Activated naive CD4-positive, alpha-beta T cell treated with anti-CD3 and anti-CD28 coated beads, Interleukin-2, amount 50 U/mL, for 24 hours (primary cell): ENCODE measurements at regions not wholly inside any gene's neighbourhood (a gene's known extent, or its start where the extent isn't known, plus 50 kb on each side); places are given as distances from the start of the nearest gene placed in this dataset.
"Not testable (repeated sequence)": the region's sequence is repeated elsewhere in the genome, so short reads cannot be mapped to it uniquely, and the experiment has no call there.

ENCODE experiments used
- H3K27ac Mint-ChIP-seq: one replicate; pipeline ENCODE4 v1.8.0; 2021; ENCODE audit warnings: mild to moderate bottlenecking, mixed read lengths
- H3K27me3 Mint-ChIP-seq: one replicate; pipeline ENCODE4 v1.8.0; 2021; ENCODE audit warnings: mixed read lengths
- H3K36me3 Mint-ChIP-seq: one replicate; pipeline ENCODE4 v1.8.0; 2021; ENCODE audit warnings: mixed read lengths
- H3K4me1 Mint-ChIP-seq: one replicate; pipeline ENCODE4 v1.8.0; 2021; ENCODE audit warnings: mixed read lengths
- H3K4me3 Mint-ChIP-seq: one replicate; pipeline ENCODE4 v1.8.0; 2021; ENCODE audit warnings: mild to moderate bottlenecking, mixed read lengths
- H3K9me3 Mint-ChIP-seq: one replicate; pipeline ENCODE4 v1.8.0; 2021; ENCODE audit warnings: mixed read lengths

DNA sequence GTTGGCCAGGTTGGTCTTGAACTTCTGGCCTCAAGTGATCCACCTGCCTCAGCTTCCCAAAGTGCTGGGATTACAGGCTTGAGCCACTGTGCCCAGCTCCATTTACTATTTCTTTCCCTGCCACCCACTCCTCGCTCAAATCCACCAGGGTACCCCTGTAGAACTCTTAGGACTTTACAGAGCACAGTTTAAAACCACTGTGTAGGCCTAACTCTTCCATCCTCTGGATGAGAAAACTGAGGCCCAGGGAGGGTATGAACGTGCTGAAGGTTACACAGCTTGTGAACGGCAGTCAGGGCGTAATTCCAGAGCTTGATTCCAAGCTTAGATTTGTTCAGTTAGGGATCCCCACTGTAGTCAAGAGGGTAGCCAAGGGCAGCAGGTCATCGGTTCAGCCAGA is 309.1 kb downstream of the GOLGA6L6 start:
- not testable (repeated sequence) for H3K27me3 Mint-ChIP-seq, H3K36me3 Mint-ChIP-seq, H3K9me3 Mint-ChIP-seq, H3K4me3 Mint-ChIP-seq, H3K27ac Mint-ChIP-seq, H3K4me1 Mint-ChIP-seq

DNA sequence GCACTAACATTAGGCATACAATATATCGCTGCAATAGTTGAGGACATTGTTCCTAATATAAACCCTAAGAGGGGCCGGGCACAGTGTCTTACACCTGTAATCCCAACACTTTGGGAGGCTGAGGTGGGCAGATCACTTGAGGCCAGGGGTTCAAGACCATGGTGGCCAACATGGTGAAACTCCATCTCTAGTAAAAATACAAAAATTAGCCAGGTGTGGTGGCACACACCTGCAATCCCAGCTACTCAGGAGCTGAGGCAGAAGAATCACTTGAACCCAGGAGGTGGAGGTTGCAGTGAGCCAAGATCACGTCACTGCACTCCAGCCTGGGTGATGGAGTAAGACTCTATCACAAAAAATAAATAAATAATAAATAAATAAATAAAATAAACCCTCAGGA is 310.9 kb downstream of the GOLGA6L6 start:
- H3K27ac Mint-ChIP-seq, H3K4me3 Mint-ChIP-seq, H3K27me3 Mint-ChIP-seq: not testable (repeated sequence)

DNA sequence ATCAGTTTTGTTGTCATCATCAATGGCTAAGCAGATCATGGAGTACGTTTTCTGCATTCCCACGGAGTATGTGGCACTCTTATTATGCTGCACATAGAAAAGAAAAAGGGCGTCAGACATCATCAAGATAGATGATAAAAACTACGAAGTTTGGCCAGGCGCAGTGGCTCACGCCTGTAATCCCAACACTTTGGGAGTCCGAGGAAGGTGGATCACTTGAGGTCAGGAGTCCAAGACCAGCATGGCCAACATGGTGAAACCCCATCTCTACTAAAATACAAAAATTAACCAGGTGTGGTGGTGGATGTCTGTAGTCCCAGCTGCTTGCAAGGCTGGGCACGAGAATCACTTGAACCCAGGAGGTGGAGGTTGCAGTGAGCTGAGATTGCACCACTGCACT is 312.8 kb downstream of the GOLGA6L6 start:
- not testable (repeated sequence) for H3K4me3 Mint-ChIP-seq, H3K36me3 Mint-ChIP-seq, H3K27ac Mint-ChIP-seq, H3K9me3 Mint-ChIP-seq, H3K27me3 Mint-ChIP-seq, H3K4me1 Mint-ChIP-seq

More for the DNA sequence above, 310.9 kb downstream of the GOLGA6L6 start:
- not testable (repeated sequence) for H3K9me3 Mint-ChIP-seq, H3K4me1 Mint-ChIP-seq, H3K36me3 Mint-ChIP-seq

GRCh38 chr15:20227119-20227853 is 314.3 kb downstream of the GOLGA6L6 start:
- H3K27ac Mint-ChIP-seq, H3K4me1 Mint-ChIP-seq, H3K9me3 Mint-ChIP-seq, H3K27me3 Mint-ChIP-seq, H3K4me3 Mint-ChIP-seq, H3K36me3 Mint-ChIP-seq: not testable (repeated sequence)

GRCh38 chr15:20226531-20226930 is 315.1 kb downstream of the GOLGA6L6 start:
- not testable (repeated sequence) for H3K36me3 Mint-ChIP-seq, H3K9me3 Mint-ChIP-seq, H3K4me3 Mint-ChIP-seq, H3K27ac Mint-ChIP-seq, H3K4me1 Mint-ChIP-seq, H3K27me3 Mint-ChIP-seq

- not testable (repeated sequence) for H3K27ac Mint-ChIP-seq, H3K27me3 Mint-ChIP-seq, H3K4me1 Mint-ChIP-seq, H3K4me3 Mint-ChIP-seq, H3K9me3 Mint-ChIP-seq, H3K36me3 Mint-ChIP-seq
Observed at GRCh38 chr15:20221063-20221462, 320.5 kb downstream of the GOLGA6L6 start.

- not testable (repeated sequence) for H3K4me1 Mint-ChIP-seq, H3K27me3 Mint-ChIP-seq, H3K36me3 Mint-ChIP-seq, H3K9me3 Mint-ChIP-seq, H3K4me3 Mint-ChIP-seq, H3K27ac Mint-ChIP-seq
Observed at GRCh38 chr15:20219171-20219570, 322.4 kb downstream of the GOLGA6L6 start.

GRCh38 chr15:20215700-20216099 is 325.9 kb downstream of the GOLGA6L6 start:
- H3K36me3 Mint-ChIP-seq, H3K9me3 Mint-ChIP-seq, H3K27ac Mint-ChIP-seq, H3K4me3 Mint-ChIP-seq, H3K4me1 Mint-ChIP-seq, H3K27me3 Mint-ChIP-seq: not testable (repeated sequence)

DNA sequence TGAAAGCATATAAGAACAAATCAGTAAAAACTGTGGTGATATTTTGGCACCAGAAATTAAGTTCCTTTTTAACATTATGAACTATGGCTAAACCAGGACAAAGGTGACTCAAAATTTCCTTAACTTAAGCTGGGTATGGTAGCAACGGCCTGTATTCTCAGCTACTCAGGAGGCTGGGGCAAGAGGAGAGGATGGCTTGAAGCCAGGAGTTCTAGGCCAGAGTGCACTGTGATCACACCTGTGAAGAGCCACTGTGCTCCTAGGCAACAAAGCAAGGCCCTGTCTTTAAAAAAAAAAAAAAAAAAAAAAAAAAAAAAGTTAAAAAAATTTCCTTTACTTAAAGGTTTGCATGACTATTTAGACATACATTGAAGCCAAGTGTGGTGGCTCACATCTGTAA is 327.5 kb downstream of the GOLGA6L6 start:
- H3K4me3 Mint-ChIP-seq, H3K9me3 Mint-ChIP-seq, H3K27ac Mint-ChIP-seq, H3K36me3 Mint-ChIP-seq, H3K27me3 Mint-ChIP-seq, H3K4me1 Mint-ChIP-seq: not testable (repeated sequence)

DNA sequence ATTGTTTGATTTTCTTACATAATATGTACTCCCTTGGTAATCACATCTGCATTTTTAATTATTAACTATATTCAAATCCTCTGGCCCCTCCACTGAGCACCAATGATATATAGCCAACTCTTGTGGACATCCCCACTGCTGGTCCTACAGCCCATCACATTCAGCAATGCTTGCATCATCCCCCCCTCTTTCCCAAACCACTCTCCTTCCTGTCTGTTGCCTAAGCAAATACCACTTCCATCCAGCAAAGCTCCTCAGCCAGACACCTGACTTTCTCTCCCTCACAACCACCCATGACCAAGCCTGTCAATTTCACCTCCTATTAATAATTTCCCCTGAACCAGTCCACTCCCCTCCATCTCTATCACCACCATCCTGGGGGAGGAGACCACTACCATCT is 330.1 kb downstream of the GOLGA6L6 start:
- H3K27ac Mint-ChIP-seq, H3K4me1 Mint-ChIP-seq, H3K27me3 Mint-ChIP-seq, H3K36me3 Mint-ChIP-seq, H3K4me3 Mint-ChIP-seq, H3K9me3 Mint-ChIP-seq: not testable (repeated sequence)

DNA sequence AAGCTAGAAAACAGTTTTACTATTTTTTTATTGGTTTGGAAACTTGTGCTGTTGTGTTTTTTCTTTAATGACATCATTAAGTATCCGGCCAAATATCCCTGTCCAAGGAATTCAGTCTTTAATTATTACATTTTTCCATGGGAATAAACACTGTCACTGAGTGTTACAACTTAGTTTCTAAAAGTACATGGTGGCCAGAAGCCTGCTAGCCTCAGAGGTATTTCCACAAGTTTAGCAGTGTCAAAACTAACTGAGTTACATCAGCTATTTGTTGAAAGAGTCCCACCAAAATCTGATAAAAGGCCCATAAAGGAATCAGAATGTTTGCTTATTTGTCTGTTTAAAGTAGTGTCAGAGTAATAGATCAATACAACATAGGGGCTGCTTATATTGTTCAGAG is 331.6 kb downstream of the GOLGA6L6 start:
- H3K4me3 Mint-ChIP-seq, H3K27ac Mint-ChIP-seq, H3K36me3 Mint-ChIP-seq, H3K27me3 Mint-ChIP-seq, H3K9me3 Mint-ChIP-seq, H3K4me1 Mint-ChIP-seq: not testable (repeated sequence)

DNA sequence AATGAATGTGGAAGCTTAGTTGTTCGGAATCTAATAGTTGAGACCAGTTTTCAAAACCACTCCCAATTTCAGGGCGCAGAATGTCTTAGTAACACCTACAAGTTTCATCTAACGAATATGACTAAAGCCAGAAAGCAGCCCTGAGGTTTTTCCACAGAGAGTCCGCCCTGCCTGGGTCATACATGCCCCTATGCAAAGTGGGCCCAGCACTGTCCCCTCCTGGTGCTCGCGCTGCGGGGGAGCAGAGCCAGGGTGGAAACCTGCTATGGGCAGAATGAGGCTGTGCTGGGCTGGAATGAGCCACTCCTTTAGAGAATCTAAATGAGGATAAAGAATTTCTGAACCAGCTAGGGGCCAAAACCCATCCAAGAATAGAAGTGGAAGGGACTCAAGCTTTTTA is 334.0 kb downstream of the GOLGA6L6 start:
- not testable (repeated sequence) for H3K9me3 Mint-ChIP-seq, H3K36me3 Mint-ChIP-seq, H3K27ac Mint-ChIP-seq, H3K4me1 Mint-ChIP-seq, H3K4me3 Mint-ChIP-seq, H3K27me3 Mint-ChIP-seq

GRCh38 chr15:20207198-20207597 is 334.4 kb downstream of the GOLGA6L6 start:
- H3K36me3 Mint-ChIP-seq, H3K27me3 Mint-ChIP-seq, H3K27ac Mint-ChIP-seq, H3K9me3 Mint-ChIP-seq, H3K4me3 Mint-ChIP-seq, H3K4me1 Mint-ChIP-seq: not testable (repeated sequence)

DNA sequence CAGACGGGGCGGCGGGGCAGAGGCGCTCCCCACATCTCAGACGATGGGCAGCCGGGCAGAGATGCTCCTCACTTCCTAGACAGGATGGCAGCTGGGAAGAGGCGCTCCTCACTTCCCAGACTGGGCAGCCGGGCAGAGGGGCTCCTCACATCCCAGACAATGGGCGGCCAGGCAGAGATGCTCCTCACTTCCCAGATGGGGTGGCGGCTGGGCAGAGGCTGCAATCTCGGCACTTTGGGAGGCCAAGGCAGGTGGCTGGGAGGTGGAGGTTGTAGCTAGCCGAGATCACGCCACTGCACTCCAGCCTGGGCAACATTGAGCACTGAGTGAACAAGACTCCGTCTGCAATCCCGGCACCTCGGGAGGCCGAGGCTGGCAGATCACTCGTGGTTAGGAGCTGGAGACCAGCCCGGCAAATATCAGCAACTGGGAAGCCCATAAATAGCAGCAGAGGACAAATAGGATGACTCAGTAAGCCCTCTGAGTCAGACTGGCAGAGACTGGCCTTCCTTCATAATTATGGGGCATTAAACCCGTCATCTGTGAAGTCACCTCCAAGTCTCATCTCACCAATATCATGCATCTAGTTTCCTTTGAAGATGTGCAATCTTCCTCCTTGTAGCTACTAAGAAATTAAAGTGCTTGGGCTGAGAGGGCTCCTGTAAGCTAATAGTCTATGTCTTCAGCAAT is 337.3 kb downstream of the GOLGA6L6 start:
- H3K27ac Mint-ChIP-seq, H3K4me3 Mint-ChIP-seq, H3K4me1 Mint-ChIP-seq, H3K27me3 Mint-ChIP-seq, H3K9me3 Mint-ChIP-seq, H3K36me3 Mint-ChIP-seq: not testable (repeated sequence)

- H3K27ac Mint-ChIP-seq, H3K9me3 Mint-ChIP-seq, H3K4me3 Mint-ChIP-seq, H3K4me1 Mint-ChIP-seq, H3K36me3 Mint-ChIP-seq, H3K27me3 Mint-ChIP-seq: not testable (repeated sequence)
Observed at GRCh38 chr15:20203649-20204150, 337.9 kb downstream of the GOLGA6L6 start.

GRCh38 chr15:20194591-20195198 is 346.9 kb downstream of the GOLGA6L6 start:
- H3K27me3 Mint-ChIP-seq: not testable (repeated sequence)

More at GRCh38 chr15:20194591-20195198, 346.9 kb downstream of the GOLGA6L6 start:
- not testable (repeated sequence) for H3K4me3 Mint-ChIP-seq, H3K4me1 Mint-ChIP-seq, H3K9me3 Mint-ChIP-seq, H3K36me3 Mint-ChIP-seq, H3K27ac Mint-ChIP-seq
